ENCODE measurements at regions not wholly inside any gene's neighbourhood (a gene's known extent, or its start where the extent isn't known, plus 50 kb on each side); places are given as distances from the start of the nearest gene placed in this dataset.

- TF ChIP-seq CTCF (conservative IDR thresholded peaks at IDR 0.05; ENCODE audit: low read depth in 2 of 2): no peak
- no peak for TF ChIP-seq POLR2AphosphoS5 (IDR thresholded peaks at IDR 0.05; ENCODE audit: low read depth)
- no peak for TF ChIP-seq EZH2 (IDR thresholded peaks at IDR 0.05; ENCODE audit: low read depth, unreplicated experiment)
These were observed 271.9 kb downstream of the GPD2 start for GRCh38 chr2:156708051-156708450.
